Vagina (tissue), 2 donors: ENCODE measurements at regions not wholly inside any gene's neighbourhood (a gene's known extent, or its start where the extent isn't known, plus 50 kb on each side); places are given as distances from the start of the nearest gene placed in this dataset.

Experiments used
- DNase-seq, 2 donors: peaks; one replicate each; pipeline ENCODE4 v3.0.0-alpha.2; 2017; ENCODE audit errors: extremely low spot score in 2 of 2
- H3K27ac ChIP-seq: fragments of 200-600 bp; sonication (generic); one replicate; pipeline ENCODE4 v1.5.1; 2019
- H3K27me3 ChIP-seq: fragments of 200-600 bp; sonication (generic); one replicate; pipeline ENCODE4 v1.5.1; 2019
- H3K36me3 ChIP-seq, 2 donors: fragments of 200-600 bp; sonication (generic); one replicate each; pipeline ENCODE4 v1.5.1; 2017 to 2019
- H3K4me1 ChIP-seq: fragments of 200-600 bp; sonication (generic); one replicate; pipeline ENCODE4 v1.5.1; 2019
- H3K4me3 ChIP-seq, 2 donors: fragments of 200-600 bp; sonication (generic); 1 replicate in 1 of 2; 2 replicates in 1 of 2; pipeline ENCODE4 v1.5.1; 2016 to 2019
- H3K9me3 ChIP-seq: fragments of 200-600 bp; sonication (generic); one replicate; pipeline ENCODE4 v1.5.1; 2019
- CTCF ChIP-seq, 3 experiments: fragments of 450-650 bp in 2 of 3; fragments of 200-600 bp in 1 of 3; sonication (generic) in 1 of 3; IDR thresholded peaks; one replicate each; pipeline ENCODE4 v1.5.1; 2017 to 2019; ENCODE audit warnings: antibody characterized with exemption in 3 of 3, mild to moderate bottlenecking in 2 of 3, moderate library complexity in 2 of 3
- POLR2A ChIP-seq, 2 donors: fragments of 450-650 bp; IDR thresholded peaks; one replicate each; pipeline ENCODE4 v1.6.1; 2017; ENCODE audit warnings: antibody characterized with exemption in 2 of 2, mild to moderate bottlenecking in 2 of 2, moderate library complexity in 2 of 2
- POLR2AphosphoS5 ChIP-seq, 2 donors: sonication (generic); formaldehyde crosslinking; IDR thresholded peaks; one replicate each; pipeline ENCODE4 v1.9.0; 2017; ENCODE audit warnings: antibody characterized with exemption in 2 of 2, mild to moderate bottlenecking in 2 of 2, low read depth in 1 of 2; ENCODE audit not compliant: insufficient read depth in 1 of 2
- intact Hi-C: fragments of 100-400 bp; cut with DNase I; formaldehyde crosslinking; loops from one replicate; pipeline ENCODE4 v1.15.1; 2023

GRCh38 chr6:139977887-139978332 lies 603.5 kb upstream of the CITED2 start:
- peaks cover 11% of the 10 kb centered on the region for H3K4me1 ChIP-seq
- H3K36me3 ChIP-seq = no peaks in the 10 kb centered on the region
- no peak overlapping the region for H3K4me3 ChIP-seq
- no peaks in the 10 kb centered on the region for H3K9me3 ChIP-seq
- no peak overlapping the region for H3K27ac ChIP-seq
- no peak for DNase-seq
- TF ChIP-seq POLR2AphosphoS5 (IDR thresholded peaks at IDR 0.05; ENCODE audit: insufficient read depth in 1 of 2, low read depth in 1 of 2) = no peak
- TF ChIP-seq CTCF (IDR thresholded peaks at IDR 0.05) = no peak
- no peak for TF ChIP-seq POLR2A (IDR thresholded peaks at IDR 0.05)
- intact Hi-C loops = no loop called here
- no peaks in the 10 kb centered on the region for H3K27me3 ChIP-seq

- Histone ChIP-seq H3K4me3 (no peak overlapping the region), H3K27ac (no peak overlapping the region), H3K27me3 (no peaks in the 10 kb centered on the region), H3K36me3 (no peaks in the 10 kb centered on the region), H3K9me3 (no peaks in the 10 kb centered on the region), H3K4me1 (no peaks in the 10 kb centered on the region)
- no peak for DNase-seq
- intact Hi-C loops = no loop called here
- TF ChIP-seq CTCF (IDR thresholded peaks at IDR 0.05) (no peak), POLR2A (IDR thresholded peaks at IDR 0.05) (no peak), POLR2AphosphoS5 (IDR thresholded peaks at IDR 0.05; ENCODE audit: insufficient read depth in 1 of 2, low read depth in 1 of 2) (no peak)
These were observed 599.4 kb upstream of the CITED2 start for GRCh38 chr6:139973669-139974344.

- DNase-seq = no peak
- no peaks in the 10 kb centered on the region for H3K9me3 ChIP-seq
- H3K27ac ChIP-seq = no peak overlapping the region
- H3K36me3 ChIP-seq = no peaks in the 10 kb centered on the region
- intact Hi-C loops = no loop called here
- H3K27me3 ChIP-seq = no peaks in the 10 kb centered on the region
- H3K4me3 ChIP-seq = no peak overlapping the region
- TF ChIP-seq CTCF (IDR thresholded peaks at IDR 0.05) (no peak), POLR2AphosphoS5 (IDR thresholded peaks at IDR 0.05; ENCODE audit: insufficient read depth in 1 of 2, low read depth in 1 of 2) (no peak), POLR2A (IDR thresholded peaks at IDR 0.05) (no peak)
- no peaks in the 10 kb centered on the region for H3K4me1 ChIP-seq
These were observed 597.7 kb upstream of the CITED2 start for GRCh38 chr6:139972116-139972515.

GRCh38 chr6:139970591-139970991 lies 596.1 kb upstream of the CITED2 start:
- Histone ChIP-seq H3K27ac (no peak overlapping the region), H3K27me3 (no peaks in the 10 kb centered on the region), H3K4me1 (no peaks in the 10 kb centered on the region), H3K4me3 (no peak overlapping the region), H3K36me3 (no peaks in the 10 kb centered on the region), H3K9me3 (no peaks in the 10 kb centered on the region)
- TF ChIP-seq POLR2AphosphoS5 (IDR thresholded peaks at IDR 0.05; ENCODE audit: insufficient read depth in 1 of 2, low read depth in 1 of 2) = no peak
- TF ChIP-seq POLR2A (IDR thresholded peaks at IDR 0.05) = no peak
- TF ChIP-seq CTCF (IDR thresholded peaks at IDR 0.05) = no peak
- DNase-seq = no peak
- intact Hi-C loops = no loop called here

GRCh38 chr6:139967497-139967896 lies 593.0 kb upstream of the CITED2 start:
- Histone ChIP-seq H3K36me3 (no peaks in the 10 kb centered on the region), H3K4me1 (no peaks in the 10 kb centered on the region), H3K27me3 (no peaks in the 10 kb centered on the region), H3K4me3 (no peak overlapping the region), H3K9me3 (no peaks in the 10 kb centered on the region), H3K27ac (no peak overlapping the region)
- TF ChIP-seq CTCF (IDR thresholded peaks at IDR 0.05) = no peak
- no peak for TF ChIP-seq POLR2AphosphoS5 (IDR thresholded peaks at IDR 0.05; ENCODE audit: insufficient read depth in 1 of 2, low read depth in 1 of 2)
- TF ChIP-seq POLR2A (IDR thresholded peaks at IDR 0.05) = no peak
- DNase-seq = no peak
- intact Hi-C loops = no loop called here
